HG02623 (cell line): ENCODE measurements at regions not wholly inside any gene's neighbourhood (a gene's known extent, or its start where the extent isn't known, plus 50 kb on each side); places are given as distances from the start of the nearest gene placed in this dataset.

Source experiments
- ATAC-seq: cut with Tn5 transposase; IDR thresholded peaks from one replicate; pipeline ENCODE4 v1.9.1; 2021; ENCODE audit warnings: moderate library complexity; ENCODE audit not compliant: unreplicated experiment

DNA sequence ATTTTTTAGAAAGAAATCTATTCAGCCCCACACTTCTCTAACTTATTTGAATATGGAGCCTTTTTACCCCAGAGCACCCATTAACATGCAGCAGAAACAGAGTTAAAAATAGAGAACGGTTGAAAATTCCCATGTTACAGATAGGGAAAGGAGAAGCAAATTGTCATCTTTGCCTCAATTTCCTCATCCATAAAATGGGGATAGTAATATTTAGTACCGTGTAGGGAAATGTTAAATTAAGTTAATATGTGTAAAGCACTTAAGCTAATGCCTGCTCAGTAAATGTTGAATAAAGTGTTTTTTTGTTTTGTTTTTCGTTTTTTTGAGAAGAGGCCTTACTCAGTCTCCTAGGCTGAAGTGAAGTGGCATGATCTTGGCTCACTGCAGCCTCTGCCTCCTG, 50.3 kb downstream of the NAV1 start:
- ATAC-seq: no peak

DNA sequence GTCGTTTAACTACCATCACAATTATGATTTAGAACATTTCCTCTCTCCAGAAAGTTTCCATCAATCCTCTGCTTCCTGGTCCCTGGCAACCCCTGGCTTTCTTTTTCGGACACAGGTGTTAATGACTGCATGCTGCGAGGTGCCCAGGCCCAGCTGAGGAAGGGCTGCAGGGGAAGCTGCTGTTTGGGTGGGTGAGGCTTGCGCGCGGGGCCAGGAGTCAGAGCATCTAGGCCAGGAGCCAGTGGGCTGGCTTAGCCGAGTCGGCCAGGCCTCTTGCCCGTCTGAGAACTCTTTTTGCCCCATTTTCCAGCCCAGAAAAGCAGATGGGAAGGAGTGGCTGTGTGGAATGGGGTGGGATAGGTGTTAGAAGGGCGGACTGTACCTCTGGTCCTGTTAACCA, 51.5 kb downstream of the NAV1 start:
- no peak for ATAC-seq

DNA sequence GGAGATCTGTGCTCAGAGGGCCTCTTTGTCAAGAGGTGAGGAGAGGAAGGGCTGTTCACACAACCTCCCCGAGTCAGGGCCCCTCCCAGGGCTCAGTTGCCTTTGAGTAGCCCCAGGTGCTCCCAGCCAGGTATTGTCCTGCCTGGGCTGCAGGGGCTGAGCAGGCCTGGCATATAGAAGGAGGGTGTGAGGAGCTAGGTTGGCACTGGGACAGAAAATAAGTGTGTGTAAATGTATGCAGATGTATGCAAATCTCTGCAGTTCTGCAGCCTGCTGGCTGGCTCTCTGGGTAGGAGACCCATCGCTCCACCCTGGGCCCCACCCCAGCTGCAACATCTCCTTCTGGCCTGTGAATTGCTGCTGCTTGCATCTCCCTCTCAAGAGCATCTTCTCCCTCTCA, 52.4 kb downstream of the NAV1 start:
- ATAC-seq: no peak

DNA sequence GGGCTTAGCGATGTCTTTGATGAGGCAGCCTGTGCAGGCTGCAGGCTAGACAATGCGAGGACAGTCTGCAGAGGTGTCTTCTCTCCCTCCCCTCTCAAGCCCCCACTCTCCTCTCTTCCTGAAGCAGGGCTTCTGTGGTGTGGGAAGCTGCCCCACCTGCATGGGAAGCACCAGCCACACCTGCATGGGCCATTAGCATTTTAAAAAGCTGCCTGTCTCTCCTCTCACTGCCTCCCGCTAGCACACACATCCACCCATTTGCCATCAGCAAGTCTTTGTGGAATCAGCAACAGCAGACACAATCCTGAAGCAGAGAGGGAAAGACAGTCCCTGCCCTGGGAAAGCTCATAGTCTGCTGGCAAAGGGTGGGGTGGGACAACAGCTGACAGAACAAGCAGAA, 53.1 kb downstream of the NAV1 start:
- no peak for ATAC-seq

DNA sequence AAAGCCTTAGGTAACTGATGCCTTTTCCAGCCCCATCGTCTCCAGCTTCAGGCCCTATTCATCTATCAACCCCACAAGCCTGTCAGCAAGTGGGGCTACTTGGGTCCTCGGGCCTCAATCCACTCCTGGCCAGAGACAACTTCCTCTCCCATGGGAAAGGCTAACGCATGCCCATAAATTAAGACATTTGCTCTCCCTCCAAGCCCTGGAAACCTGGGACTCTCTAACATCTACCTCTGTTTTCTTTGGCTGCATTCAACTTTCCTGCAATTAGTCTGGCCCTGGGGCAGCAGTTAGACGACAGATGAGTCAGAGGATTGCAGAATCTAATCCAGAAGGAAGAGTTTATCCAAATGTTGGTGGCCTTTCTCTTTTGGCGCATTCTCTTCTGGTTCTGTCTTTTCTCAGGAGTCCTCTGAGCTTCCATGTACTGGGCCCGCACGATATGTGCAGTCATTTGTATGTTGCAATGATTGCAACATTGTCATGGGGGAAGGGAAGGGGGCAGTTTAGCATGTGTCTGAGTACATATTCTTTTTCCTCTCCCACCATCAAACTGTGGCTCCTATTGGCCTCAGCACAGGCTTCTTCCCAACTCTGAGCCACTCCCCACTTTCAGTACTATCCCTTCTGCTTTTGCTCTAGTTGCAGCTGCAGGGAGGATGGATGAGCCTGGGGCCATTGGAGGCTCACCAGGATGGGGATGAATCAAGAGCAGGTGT, 54.4 kb downstream of the NAV1 start:
- no peak for ATAC-seq

DNA sequence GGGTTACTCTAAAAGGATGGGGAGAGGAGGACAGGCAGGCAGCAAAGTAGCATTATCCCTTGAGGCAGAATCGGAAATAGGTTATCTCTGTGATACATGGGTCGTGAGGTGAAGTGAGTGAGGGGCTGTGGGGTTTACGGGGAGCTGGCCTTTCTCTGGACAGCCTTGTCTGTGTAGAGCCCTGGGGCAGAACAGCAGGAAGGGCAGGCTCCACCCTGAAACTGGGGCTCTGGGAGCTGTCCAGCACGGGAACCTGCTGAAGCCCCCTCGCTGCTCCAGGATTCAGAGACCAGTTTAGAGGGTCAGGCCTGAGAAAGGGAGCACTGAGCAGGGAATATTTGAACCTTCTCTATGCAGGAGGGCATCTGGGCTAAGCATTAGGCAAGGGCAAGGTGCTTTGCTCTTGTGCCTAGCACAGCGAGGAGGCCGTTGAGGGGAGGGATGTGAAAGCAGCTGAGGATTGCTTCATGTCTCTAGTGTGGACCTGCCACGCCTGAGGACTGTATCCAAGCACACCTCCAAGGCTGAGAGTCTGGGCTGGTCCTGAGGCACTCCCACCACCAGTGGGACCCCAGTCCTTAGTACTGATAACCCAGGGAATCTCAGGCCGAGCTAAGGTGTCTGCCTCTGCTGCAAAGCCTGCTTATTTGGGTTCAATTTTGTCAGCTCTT, 55.8 kb downstream of the NAV1 start:
- ATAC-seq: no peak

DNA sequence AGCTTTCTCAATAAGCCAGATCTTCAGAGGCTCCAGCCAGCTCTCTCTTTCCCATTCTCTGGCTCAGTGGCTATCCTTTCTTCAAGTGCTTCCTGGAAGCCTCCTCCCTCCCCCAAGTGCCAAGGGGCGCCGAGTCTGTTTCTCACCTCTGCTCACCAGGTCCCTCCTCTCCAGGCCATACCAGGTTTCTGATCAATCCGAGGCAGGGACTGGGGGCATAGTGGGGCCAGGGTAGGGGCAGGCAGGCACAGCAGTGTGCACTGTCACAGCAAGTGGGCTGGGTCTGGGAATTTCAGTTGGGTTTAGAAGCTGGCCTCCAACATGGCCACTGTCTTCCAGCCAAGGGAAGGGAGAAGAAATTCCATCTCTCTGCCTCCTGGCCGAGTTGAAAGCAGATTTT, 56.5 kb downstream of the NAV1 start:
- no peak for ATAC-seq

DNA sequence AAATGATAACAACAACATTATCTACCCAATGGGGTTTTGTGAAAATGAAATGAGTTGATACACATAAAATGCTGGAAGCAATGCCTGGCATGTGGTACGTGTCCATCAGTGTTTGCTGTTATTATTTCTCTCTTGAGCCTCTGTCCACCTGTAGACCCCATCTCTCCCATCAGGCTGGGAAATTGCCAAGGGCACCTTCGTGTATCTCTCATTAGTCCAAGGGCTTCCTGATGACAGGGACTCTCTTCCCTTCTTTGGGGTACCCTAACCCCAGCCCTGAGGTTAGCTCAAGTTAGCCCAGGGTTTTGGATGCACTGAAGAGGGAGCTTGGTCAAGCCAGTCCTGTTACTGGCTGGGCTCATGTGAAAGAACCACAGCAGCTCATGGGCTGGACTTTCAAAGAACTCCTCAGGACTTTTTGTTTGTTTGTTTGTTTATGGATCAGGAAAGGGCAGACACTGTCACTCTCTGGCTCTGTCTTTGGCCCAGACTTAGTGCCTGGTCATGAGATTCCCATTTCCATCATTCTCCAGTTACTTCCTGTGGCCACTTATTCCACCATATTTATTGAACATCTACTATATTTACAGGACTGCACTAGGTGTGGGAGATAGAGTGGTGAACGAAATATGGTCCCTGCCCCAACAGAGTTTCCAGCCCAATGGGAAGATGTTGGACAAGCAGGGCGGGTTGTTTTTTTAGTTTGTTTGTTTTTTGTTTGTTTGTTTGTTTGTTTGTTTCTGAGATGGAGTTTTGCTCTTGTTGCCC, 57.4 kb downstream of the NAV1 start:
- ATAC-seq: no peak

DNA sequence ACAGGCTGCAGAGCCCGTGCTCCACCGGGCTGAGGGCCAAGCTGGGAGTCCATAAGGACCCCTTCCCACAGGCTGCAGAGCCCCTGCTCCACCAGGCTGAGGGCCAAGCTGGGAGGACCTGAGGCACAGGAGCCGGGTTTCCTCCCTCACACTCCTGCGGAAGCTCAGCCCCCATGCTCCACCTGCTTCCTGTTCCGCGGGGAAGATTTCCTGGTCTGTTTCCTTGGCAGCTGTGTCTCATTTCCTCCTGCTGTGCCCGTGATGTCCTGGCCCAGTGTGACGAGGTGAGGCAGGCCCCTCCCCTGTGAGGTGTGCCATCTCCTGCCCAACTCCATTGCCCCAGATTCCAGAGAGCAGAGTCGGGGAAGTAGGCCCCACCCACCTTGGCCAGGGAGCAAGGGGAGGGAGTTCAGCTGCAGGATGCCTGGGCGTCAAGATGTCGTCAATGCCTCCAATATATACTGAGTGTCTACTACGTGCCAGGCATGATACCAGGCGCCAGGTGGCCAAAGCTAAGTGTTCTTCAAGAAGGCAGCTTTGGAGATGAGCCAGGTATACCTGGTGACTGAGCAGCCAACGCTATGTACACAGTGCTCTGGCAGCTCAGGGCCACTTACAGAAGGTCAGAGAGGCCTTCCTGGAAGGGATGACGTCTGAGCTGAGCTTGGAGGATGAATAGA, 58.8 kb downstream of the NAV1 start:
- ATAC-seq: no peak

DNA sequence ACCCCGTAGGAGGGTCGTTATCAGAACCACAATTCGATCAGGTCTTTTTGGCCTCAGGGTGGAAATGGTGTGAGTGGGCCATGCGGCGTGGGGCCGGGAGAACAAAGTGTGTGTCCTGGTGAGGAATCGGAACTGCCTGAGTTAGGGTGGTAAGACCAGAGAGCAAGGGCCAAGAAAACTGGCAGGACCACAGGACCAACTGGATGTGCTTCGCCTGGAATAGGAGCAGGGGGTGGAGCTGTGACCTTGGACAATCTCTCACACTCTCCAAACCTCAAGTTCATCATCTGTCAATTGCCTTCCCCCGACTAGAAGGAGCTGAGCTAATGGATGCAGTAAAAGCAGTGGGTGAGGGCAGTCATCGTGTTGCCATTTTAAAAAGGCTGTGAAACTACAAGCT, 59.5 kb downstream of the NAV1 start:
- no peak for ATAC-seq

DNA sequence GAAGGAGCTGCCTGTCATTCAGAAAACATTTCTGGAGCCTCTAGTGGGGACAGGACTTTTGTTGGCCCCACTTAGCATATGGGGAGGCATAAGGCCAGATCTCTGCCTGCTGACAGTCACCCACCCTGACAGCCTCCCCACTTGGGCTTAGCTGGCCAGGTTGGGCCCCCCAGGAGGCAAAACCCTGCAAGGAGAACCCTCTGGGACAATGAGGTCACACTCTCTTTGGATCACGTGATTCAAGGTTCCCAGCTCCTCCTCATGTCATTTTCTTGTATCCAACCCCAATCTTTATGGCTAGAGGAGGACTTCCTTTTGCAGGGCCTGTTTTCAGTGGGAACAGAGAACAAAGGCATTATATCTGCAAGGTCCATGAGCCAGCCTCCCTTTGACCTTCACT, 60.0 kb downstream of the NAV1 start:
- no peak for ATAC-seq

DNA sequence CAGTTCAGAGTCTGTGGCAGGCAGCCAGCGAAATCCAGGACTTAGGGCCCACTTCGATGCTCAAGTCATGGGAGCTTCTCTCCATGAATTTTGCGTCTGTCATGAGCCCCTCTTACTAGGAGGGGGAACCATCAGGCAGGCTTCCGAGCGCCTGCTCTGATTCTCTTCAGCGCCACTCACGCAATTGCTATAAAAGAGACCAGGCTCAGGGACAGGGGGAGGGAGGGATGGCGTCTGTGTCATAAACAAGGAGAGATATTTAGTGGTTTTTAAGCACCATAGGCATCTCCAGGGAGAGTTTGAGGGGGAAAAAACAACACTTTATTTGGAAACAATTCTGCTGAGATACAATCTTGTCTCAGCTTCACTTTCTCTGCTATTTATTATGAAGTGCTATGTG, 60.6 kb downstream of the NAV1 start:
- no peak for ATAC-seq

DNA sequence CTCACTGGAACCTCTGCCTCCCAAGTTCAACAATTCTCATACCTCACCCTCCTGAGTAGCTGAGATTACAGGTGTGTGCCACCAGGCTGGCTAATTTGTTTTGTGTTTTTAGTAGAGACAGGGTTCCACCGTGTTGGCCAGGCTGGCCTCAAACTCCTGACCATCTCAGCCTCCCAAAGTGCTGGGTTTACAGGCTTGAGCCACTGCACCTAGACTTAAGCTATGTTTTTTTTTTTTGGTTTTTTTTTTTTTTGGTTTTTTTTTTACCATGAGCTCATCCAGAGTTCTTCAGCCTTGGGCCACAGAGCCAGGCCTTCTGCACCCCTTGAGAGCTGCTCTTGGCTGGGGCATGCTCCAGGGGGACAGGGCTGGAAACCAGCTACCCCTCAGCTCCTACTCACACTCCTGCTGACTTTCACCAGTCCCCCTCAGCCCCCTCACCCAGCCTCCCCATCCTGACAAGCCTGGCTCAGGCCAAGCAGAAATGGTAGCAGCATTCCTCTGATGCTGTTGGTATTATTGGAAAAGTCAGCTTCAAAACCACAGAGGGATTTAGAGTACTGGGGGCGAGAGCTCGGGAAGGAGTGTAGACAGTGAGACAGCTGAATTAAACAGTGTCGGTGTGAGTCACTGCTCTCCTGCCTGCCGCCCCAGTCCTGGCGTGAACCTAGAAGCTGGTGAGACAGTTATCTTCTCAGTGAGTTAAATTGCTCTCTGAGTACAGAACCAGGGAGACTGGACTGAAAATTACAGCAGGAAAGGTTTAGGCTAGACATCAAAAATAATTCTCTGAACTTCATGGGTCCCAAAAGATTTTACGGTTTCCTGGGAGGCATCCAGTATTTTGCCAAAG, 63.7 kb downstream of the NAV1 start:
- no peak for ATAC-seq

DNA sequence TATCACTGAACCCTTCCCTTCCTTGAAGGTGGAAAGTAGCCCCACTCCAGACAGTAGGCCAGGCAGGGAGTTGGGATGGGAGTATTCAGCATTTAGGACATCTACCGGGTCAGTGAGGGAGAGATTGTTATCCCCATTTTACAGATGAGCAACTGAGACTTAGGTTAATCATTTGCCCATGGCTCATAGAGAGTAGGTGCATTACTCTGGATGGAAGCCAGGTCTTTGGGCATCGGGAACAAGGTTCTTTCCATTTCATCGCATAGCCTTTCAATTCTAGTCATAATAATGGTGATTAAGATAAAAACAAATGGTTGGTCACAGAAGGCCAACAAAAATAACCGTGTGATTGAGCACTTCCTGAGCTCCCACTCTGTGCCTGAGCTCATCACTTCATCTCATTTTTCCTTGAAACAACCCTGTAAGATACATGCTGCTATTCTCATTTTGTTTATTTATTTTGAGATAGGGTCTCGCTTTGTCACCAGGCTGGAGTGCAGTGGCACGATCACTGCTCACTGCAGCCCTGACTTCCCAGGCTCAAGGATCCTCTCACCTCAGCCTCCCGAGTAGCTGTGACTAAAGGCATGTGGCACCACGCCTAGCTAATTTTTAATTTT, 64.8 kb downstream of the NAV1 start:
- ATAC-seq: no peak

DNA sequence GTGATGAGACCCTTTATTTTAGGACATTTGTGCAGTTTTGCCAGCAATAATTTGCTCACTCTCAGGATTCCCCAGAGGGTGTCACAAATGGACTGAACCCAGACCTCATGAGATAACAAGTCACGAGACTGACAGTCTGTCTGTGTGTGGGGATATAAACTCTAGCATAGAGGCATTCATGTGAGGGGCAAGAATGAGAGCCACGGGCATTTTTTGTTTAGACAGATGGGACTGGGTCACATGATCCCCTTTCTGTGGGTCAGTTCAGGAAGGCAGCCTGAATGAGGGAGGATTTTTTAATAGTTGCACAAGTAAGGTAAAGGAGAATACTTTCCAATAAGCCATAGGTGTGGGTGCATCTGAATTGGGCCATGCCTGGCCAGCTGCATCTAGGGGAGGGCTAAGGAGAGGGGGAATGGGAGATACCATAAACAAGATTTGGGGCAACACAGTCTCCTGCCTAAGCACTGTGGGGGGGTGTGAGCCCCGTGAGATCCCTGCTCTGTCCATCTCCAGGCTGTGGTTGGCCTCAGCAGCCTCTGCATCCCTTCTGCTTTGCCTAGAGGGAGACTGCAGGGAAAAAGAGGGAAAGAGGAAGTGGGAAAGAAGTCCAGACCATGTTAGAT, 66.6 kb downstream of the NAV1 start:
- ATAC-seq: no peak

DNA sequence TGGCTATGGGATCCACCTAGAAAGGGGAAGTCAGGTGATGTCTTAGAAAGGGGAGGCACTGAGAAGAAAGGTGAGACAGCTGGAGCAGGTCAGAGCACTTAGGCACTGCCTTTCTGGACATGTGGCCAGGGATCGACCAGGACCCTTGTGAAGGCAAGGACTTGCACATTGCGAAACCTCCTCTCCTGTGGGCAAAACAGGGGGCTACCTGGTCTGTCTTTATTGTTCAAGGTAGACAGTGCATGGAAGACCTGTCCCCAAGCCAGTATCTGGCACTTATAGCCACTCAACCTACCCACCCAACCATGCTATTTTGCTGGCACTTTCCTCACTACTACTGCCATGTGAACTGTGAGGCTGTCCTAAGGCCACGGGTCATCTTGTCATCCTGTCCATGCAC, 67.2 kb downstream of the NAV1 start:
- ATAC-seq: no peak

DNA sequence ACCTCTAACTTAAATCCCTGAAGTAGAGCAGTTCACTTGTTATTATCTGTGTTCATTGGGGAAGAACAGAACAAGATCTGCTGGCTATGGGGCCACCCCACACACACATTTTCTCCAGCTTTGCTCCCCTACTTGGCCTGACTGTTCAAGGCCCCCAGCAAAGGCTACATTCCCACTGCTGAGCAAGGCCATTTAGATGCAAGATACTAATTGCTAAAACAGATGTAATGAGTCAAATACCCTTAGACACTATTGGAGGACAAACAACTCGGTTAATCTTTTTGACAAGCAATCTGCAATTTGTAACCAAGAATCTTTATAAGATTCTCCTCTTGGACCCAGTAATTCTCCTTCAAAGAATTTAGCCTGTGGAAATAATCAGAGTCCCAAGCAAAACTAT, 67.7 kb downstream of the NAV1 start:
- no peak for ATAC-seq

DNA sequence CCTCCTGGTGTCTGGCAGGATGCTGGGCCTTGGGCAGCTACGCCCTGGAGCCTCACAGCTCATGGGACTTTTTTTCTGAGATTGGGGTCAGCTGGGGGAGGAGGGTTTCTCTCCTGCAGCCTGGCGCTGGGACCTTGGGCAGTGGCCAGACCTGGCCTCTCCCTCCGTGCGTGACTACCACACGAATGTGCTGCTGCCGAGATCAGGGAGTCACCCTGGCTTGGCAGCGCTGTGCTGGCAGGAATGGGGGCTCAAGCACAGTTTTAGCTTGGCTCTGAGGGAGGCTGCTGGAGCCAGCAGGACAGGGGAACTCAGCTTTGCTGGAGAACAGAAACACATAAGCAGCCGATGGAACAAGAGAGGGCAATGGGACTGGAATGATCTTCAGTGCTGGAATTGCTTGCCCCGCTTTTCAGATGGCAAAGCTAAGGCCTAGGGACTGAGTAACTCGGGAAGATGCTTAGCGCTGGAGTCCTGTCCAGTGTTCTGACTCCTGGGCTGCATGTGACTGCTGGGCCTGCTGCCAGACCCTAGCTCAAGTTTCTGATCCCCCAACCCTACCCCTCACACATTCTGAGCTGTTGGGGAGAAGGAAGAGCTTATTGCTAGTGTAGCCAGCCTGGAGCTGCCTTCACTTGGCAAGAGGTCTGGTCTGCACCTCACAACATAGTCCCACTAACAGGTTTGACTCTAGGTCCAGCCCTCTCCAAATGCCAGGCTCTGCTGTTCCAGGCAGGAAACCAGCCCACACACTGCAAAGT, 69.9 kb downstream of the NAV1 start:
- ATAC-seq: no peak

DNA sequence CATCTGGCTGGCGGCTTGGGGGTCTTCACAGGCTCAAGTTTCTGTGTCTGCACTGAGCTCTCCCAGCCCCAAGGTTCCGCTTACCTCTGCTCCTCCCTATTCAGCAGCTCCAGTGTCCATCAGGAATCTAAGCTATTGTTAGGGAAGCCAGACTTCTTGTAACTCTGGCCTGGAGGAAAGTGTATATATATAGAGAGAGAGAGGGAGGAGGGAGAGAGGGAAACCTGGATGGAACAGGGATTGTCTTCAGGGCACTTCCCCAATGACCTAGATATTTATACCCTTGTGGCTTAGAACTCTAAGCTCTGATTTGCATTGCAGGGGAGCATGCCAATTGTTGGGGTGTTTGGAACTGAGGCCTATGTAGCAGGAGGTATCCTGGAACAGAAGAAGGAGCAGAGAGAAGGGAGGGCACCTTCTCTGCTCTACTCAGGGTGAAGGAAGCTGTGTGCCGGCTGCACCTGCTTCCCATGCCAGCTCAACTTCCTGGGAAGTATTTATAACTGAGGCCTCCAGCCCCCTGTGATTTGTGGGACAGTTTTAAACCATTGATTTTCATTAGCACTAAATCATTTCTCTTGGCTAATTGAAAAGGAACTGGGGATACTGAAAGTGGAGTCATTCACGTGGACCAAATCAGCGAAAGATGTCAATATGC, 70.9 kb downstream of the NAV1 start:
- ATAC-seq: no peak
